ENCODE measurements at regions not wholly inside any gene's neighbourhood (a gene's known extent, or its start where the extent isn't known, plus 50 kb on each side); places are given as distances from the start of the nearest gene placed in this dataset.
"Not testable (repeated sequence)": the region's sequence is repeated elsewhere in the genome, so short reads cannot be mapped to it uniquely, and the experiment has no call there.

- H4K91ac ChIP-seq (ENCODE audit: low read depth, low read length, poor library complexity), result no peak overlapping the region
- H3K79me1 ChIP-seq (ENCODE audit: low read depth, low read length), result no peaks in the 10 kb centered on the region
- H3K23ac ChIP-seq (ENCODE audit: low read depth, low read length, poor library complexity), result no peak overlapping the region
- no peak overlapping the region for H2BK120ac ChIP-seq (ENCODE audit: low read depth, low read length)
- no peaks in the 10 kb centered on the region for H3K27me3 ChIP-seq (ENCODE audit: control insufficient read depth in 3 of 3, insufficient read depth in 3 of 3, low read depth in 1 of 3, low read length in 3 of 3)
- DNase-seq (ENCODE audit: low spot score), result no peak
- H2BK12ac ChIP-seq (ENCODE audit: low read length), result no peak overlapping the region
- H3K4me2 ChIP-seq (ENCODE audit: insufficient read depth, low read length, poor library complexity, severe bottlenecking), result no peak overlapping the region
- no peak overlapping the region for H3K4me3 ChIP-seq (ENCODE audit: low read length in 2 of 2)
- H2AFZ ChIP-seq (ENCODE audit: low read length), result no peak overlapping the region
- H3K27ac ChIP-seq (replicated peaks; ENCODE audit: low read length), result no peak overlapping the region
- H3K9ac ChIP-seq (ENCODE audit: low read depth, low read length, poor library complexity), result no peak overlapping the region
- H2BK15ac ChIP-seq (ENCODE audit: low read length), result no peak overlapping the region
- no peaks in the 10 kb centered on the region for H3K4me1 ChIP-seq (ENCODE audit: control insufficient read depth in 2 of 2, insufficient read depth in 1 of 2, low read depth in 1 of 2, low read length in 2 of 2)
- no peaks in the 10 kb centered on the region for H3K9me3 ChIP-seq (replicated peaks in 1 of 2; ENCODE audit: control insufficient read depth in 2 of 2, insufficient read depth in 1 of 2, low read depth in 1 of 2, low read length in 2 of 2)
- no peak overlapping the region for H2AK5ac ChIP-seq (ENCODE audit: low read depth, low read length)
- no peak overlapping the region for H3K14ac ChIP-seq (ENCODE audit: low read length)
- H2BK5ac ChIP-seq (ENCODE audit: low read length), result no peak overlapping the region
- no peaks in the 10 kb centered on the region for H3K36me3 ChIP-seq (replicated peaks in 1 of 2; ENCODE audit: control insufficient read depth in 2 of 2, insufficient read depth in 2 of 2, low read length in 2 of 2)
- H3K18ac ChIP-seq (ENCODE audit: low read length), result no peak overlapping the region
- H3K4ac ChIP-seq (ENCODE audit: low read length), result no peak overlapping the region
- H4K8ac ChIP-seq (ENCODE audit: low read depth, low read length), result no peak overlapping the region
- no CpG with 5 or more reads among the region's 2 CpGs for WGBS, 2 donors (ENCODE audit: extremely low coverage in 2 of 2, insufficient read length in 2 of 2, insufficient replicate concordance in 1 of 2)
Measured at GRCh38 chrX:125492439-125492838, 172.8 kb downstream of the TEX13C start.

DNA sequence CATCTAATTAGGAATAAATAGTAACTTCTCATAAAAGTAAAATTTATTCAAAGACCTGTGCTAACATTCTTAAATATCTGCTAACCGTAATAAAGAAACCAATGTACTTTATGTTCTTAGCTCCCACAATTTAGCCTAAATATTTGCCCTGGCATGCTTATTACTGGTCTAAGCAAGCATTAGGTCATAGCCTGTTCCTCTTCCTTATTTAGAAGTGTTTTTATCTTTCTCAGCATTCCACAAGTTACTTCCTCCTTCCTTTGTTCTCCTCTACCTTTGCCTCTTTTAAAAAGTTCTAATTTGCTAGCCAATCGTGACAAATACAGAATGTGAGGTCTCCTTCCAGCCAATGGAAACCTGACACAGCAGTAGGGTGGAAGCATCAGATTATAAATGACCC lies 173.3 kb downstream of the TEX13C start:
- H3K14ac ChIP-seq (ENCODE audit: low read length); H2BK5ac ChIP-seq (ENCODE audit: low read length); H3K18ac ChIP-seq (ENCODE audit: low read length); H4K8ac ChIP-seq (ENCODE audit: low read depth, low read length); H2BK120ac ChIP-seq (ENCODE audit: low read depth, low read length); H3K9me3 ChIP-seq (replicated peaks in 1 of 2; ENCODE audit: control insufficient read depth in 2 of 2, insufficient read depth in 1 of 2, low read depth in 1 of 2, low read length in 2 of 2); DNase-seq (ENCODE audit: low spot score); H3K27me3 ChIP-seq (ENCODE audit: control insufficient read depth in 3 of 3, insufficient read depth in 3 of 3, low read depth in 1 of 3, low read length in 3 of 3); H4K91ac ChIP-seq (ENCODE audit: low read depth, low read length, poor library complexity); H2AK5ac ChIP-seq (ENCODE audit: low read depth, low read length); H3K4ac ChIP-seq (ENCODE audit: low read length); H3K23ac ChIP-seq (ENCODE audit: low read depth, low read length, poor library complexity); H2BK12ac ChIP-seq (ENCODE audit: low read length); H3K79me1 ChIP-seq (ENCODE audit: low read depth, low read length); H3K4me3 ChIP-seq (ENCODE audit: low read length in 2 of 2); H3K4me1 ChIP-seq (ENCODE audit: control insufficient read depth in 2 of 2, insufficient read depth in 1 of 2, low read depth in 1 of 2, low read length in 2 of 2); H3K36me3 ChIP-seq (replicated peaks in 1 of 2; ENCODE audit: control insufficient read depth in 2 of 2, insufficient read depth in 2 of 2, low read length in 2 of 2); H3K4me2 ChIP-seq (ENCODE audit: insufficient read depth, low read length, poor library complexity, severe bottlenecking); H3K27ac ChIP-seq (replicated peaks; ENCODE audit: low read length); H3K9ac ChIP-seq (ENCODE audit: low read depth, low read length, poor library complexity); H2BK15ac ChIP-seq (ENCODE audit: low read length); H2AFZ ChIP-seq (ENCODE audit: low read length): not testable (repeated sequence)
- no CpG with 5 or more reads among the region's 2 CpGs for WGBS, 2 donors (ENCODE audit: extremely low coverage in 2 of 2, insufficient read length in 2 of 2, insufficient replicate concordance in 1 of 2)

DNA sequence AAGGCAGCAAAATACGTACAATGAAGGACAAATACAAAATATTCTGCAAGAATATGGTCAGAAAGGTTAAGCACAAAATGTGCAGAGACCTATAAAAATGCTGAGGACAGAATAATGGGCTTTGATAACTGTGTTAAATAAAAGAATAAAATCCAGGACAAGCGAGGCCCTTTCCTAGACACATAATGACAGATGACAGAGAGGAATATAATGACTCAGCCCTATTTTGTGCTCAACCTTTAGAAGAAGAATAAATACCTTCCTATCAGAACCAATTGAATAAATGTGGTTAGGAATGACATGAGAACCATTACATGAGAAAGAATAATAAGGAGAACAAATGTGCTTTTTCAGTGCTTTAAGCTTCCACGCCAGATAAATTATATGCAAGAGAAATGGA lies 178.0 kb downstream of the TEX13C start:
- Histone ChIP-seq H2BK12ac (ENCODE audit: low read length) (no peak overlapping the region), H2BK120ac (ENCODE audit: low read depth, low read length) (no peak overlapping the region), H2AFZ (ENCODE audit: low read length) (no peak overlapping the region), H3K4me2 (ENCODE audit: insufficient read depth, low read length, poor library complexity, severe bottlenecking) (no peak overlapping the region), H3K79me1 (ENCODE audit: low read depth, low read length) (no peaks in the 10 kb centered on the region), H4K91ac (ENCODE audit: low read depth, low read length, poor library complexity) (no peak overlapping the region), H3K36me3 (replicated peaks in 1 of 2; ENCODE audit: control insufficient read depth in 2 of 2, insufficient read depth in 2 of 2, low read length in 2 of 2) (no peaks in the 10 kb centered on the region), H2AK5ac (ENCODE audit: low read depth, low read length) (no peak overlapping the region), H3K4ac (ENCODE audit: low read length) (no peak overlapping the region), H2BK5ac (ENCODE audit: low read length) (no peak overlapping the region), H3K9me3 (replicated peaks in 1 of 2; ENCODE audit: control insufficient read depth in 2 of 2, insufficient read depth in 1 of 2, low read depth in 1 of 2, low read length in 2 of 2) (no peaks in the 10 kb centered on the region), H3K27ac (replicated peaks; ENCODE audit: low read length) (no peak overlapping the region), H3K9ac (ENCODE audit: low read depth, low read length, poor library complexity) (no peak overlapping the region), H4K8ac (ENCODE audit: low read depth, low read length) (no peak overlapping the region), H3K14ac (ENCODE audit: low read length) (no peak overlapping the region), H3K4me1 (ENCODE audit: control insufficient read depth in 2 of 2, insufficient read depth in 1 of 2, low read depth in 1 of 2, low read length in 2 of 2) (no peaks in the 10 kb centered on the region), H3K4me3 (ENCODE audit: low read length in 2 of 2) (no peak overlapping the region), H2BK15ac (ENCODE audit: low read length) (no peak overlapping the region), H3K27me3 (ENCODE audit: control insufficient read depth in 3 of 3, insufficient read depth in 3 of 3, low read depth in 1 of 3, low read length in 3 of 3) (no peaks in the 10 kb centered on the region), H3K18ac (ENCODE audit: low read length) (no peak overlapping the region), H3K23ac (ENCODE audit: low read depth, low read length, poor library complexity) (no peak overlapping the region)
- DNase-seq (ENCODE audit: low spot score), result no peak
- no CpG with 5 or more reads among the region's 3 CpGs for WGBS, 2 donors (ENCODE audit: extremely low coverage in 2 of 2, insufficient read length in 2 of 2, insufficient replicate concordance in 1 of 2)

DNA sequence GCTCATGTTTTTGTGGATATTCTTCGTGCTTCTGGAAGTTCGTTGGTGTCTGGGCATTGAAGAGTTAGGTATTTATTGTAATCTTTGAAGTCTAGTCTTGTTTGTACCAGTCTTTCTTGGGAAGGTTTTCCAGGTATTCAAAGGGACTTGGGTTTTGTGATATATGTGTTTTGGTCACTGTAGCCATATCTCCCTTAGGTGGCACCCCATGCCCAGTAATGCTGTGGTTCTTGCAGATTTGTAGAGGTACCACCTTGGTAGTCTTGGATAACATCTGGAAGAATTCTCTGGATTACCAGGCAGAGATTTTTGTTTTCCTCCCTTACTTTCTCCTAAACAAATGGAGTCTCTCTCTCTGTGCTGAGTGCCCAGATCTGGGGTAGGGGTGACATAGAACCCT lies 184.1 kb downstream of the TEX13C start:
- Histone ChIP-seq H3K4ac (ENCODE audit: low read length) (no peak overlapping the region), H3K9ac (ENCODE audit: low read depth, low read length, poor library complexity) (no peak overlapping the region), H2BK120ac (ENCODE audit: low read depth, low read length) (no peak overlapping the region), H2BK5ac (ENCODE audit: low read length) (no peak overlapping the region), H3K4me2 (ENCODE audit: insufficient read depth, low read length, poor library complexity, severe bottlenecking) (no peak overlapping the region), H3K4me1 (ENCODE audit: control insufficient read depth in 2 of 2, insufficient read depth in 1 of 2, low read depth in 1 of 2, low read length in 2 of 2) (no peaks in the 10 kb centered on the region), H3K14ac (ENCODE audit: low read length) (no peak overlapping the region), H3K4me3 (ENCODE audit: low read length in 2 of 2) (no peak overlapping the region), H2BK15ac (ENCODE audit: low read length) (no peak overlapping the region), H3K27ac (replicated peaks; ENCODE audit: low read length) (no peak overlapping the region), H4K8ac (ENCODE audit: low read depth, low read length) (no peak overlapping the region), H3K23ac (ENCODE audit: low read depth, low read length, poor library complexity) (no peak overlapping the region), H4K91ac (ENCODE audit: low read depth, low read length, poor library complexity) (no peak overlapping the region), H2AK5ac (ENCODE audit: low read depth, low read length) (no peak overlapping the region), H3K18ac (ENCODE audit: low read length) (no peak overlapping the region), H3K36me3 (replicated peaks in 1 of 2; ENCODE audit: control insufficient read depth in 2 of 2, insufficient read depth in 2 of 2, low read length in 2 of 2) (no peaks in the 10 kb centered on the region), H3K79me1 (ENCODE audit: low read depth, low read length) (no peaks in the 10 kb centered on the region), H2AFZ (ENCODE audit: low read length) (no peak overlapping the region), H3K9me3 (replicated peaks in 1 of 2; ENCODE audit: control insufficient read depth in 2 of 2, insufficient read depth in 1 of 2, low read depth in 1 of 2, low read length in 2 of 2) (no peaks in the 10 kb centered on the region), H3K27me3 (ENCODE audit: control insufficient read depth in 3 of 3, insufficient read depth in 3 of 3, low read depth in 1 of 3, low read length in 3 of 3) (no peaks in the 10 kb centered on the region), H2BK12ac (ENCODE audit: low read length) (no peak overlapping the region)
- no peak for DNase-seq (ENCODE audit: low spot score)
- no CpG with 5 or more reads among the region's 2 CpGs for WGBS, 2 donors (ENCODE audit: extremely low coverage in 2 of 2, insufficient read length in 2 of 2, insufficient replicate concordance in 1 of 2)
